ENCODE measurements at regions not wholly inside any gene's neighbourhood (a gene's known extent, or its start where the extent isn't known, plus 50 kb on each side); places are given as distances from the start of the nearest gene placed in this dataset.

- TF ChIP-seq CTCF (conservative IDR thresholded peaks at IDR 0.05) = peak; percentile 41; the same call in 1 of the 2 replicates
- H3K27ac ChIP-seq = no peak overlapping the region
Observed at GRCh38 chr20:40970218-40970617, 58.4 kb upstream of the TOP1 start.

- H3K27ac ChIP-seq = no peak overlapping the region
- TF ChIP-seq CTCF (conservative IDR thresholded peaks at IDR 0.05) = no peak
Observed at GRCh38 chr20:40977218-40977617, 51.4 kb upstream of the TOP1 start.

- no peak for TF ChIP-seq CTCF (conservative IDR thresholded peaks at IDR 0.05)
- no peak overlapping the region for H3K27ac ChIP-seq
Observed at GRCh38 chr20:40978761-40979160, 49.9 kb upstream of the TOP1 start.

Measured in VCaP (cell line).